CD4-positive, alpha-beta T cell treated with Interleukin-15 for 1 hour (primary cell): ENCODE measurements at regions not wholly inside any gene's neighbourhood (a gene's known extent, or its start where the extent isn't known, plus 50 kb on each side); places are given as distances from the start of the nearest gene placed in this dataset.

Source experiments
- DNase-seq: peaks from one replicate; pipeline ENCODE4 v3.0.0-alpha.2; 2020

DNA sequence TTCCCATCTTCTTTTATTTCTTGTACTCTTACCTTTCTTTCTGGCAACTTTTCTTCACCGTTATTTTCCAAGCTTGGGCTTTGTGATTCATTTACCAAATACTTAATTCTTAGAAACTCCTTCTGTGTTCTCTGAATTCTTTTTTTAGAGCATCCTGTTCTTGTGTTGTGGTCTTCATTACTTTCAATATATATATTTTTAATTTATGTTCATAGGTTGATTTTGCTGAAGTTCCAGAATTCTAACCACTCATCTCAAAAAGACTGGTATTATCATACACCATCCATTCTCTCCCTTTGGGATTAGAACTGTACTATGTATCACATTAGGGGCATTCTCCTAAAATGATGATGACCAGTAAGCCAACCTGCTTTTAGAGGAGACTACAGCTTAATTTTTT lies 362.3 kb upstream of the CBLB start:
- no peak for DNase-seq

DNA sequence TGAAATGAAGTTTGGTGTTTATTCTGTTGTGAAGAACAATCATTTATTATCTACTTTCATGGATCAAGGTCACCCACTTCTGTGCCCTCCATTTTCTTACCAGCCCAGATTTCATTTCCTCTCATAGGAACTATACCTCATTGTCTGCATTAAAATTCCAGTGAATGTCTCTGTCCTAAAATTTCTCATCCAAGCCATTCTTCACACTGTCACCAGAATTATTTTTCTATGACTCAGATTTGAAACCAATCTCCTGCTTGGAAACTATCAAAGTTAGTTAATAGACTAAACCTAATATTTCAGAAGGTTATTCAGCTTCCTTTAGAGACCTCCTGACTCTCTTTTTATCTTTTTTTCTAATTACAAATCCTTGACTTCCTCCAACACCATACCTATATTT lies 364.1 kb upstream of the CBLB start:
- no peak for DNase-seq

DNA sequence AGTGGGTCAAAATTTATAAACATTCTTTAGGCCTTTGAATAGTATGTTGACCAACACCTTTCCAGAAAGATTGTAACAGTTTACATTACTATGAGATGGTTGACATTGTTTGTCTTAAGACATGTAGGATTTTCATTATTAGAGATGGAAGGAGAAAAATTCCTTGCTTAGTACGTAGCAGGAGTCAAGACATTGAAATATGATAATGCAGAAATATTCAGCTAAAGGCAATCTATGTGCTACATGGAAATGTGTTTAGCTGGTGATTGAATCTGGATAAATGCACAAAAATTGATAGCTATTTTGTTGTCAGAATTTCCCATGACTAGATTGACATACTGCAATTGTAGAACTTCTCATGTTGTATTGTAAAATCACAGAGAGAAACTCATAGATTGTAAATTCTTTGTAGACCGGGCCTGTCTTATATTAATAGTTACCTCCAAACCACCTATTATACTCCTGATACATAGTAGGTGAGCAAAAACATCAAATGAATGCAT lies 370.4 kb upstream of the CBLB start:
- no peak for DNase-seq

DNA sequence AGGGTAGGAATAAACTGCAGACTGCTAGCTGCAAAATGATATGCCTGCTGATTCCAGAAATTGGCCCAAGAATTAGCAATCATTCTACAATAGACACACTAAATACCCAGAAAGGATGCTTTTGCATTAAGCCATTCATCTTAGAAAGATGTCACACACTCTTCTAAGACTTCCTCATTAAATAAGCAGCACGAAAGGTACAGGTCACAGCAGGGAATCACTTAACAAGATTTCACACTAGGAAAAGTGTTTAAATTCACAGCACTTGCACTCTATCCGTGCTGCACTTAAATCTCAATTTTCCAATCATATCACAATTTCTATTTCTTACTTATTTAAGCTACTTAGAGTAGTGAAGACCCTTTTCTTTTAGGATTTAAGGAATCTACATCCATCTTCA lies 372.8 kb upstream of the CBLB start:
- no peak for DNase-seq

DNA sequence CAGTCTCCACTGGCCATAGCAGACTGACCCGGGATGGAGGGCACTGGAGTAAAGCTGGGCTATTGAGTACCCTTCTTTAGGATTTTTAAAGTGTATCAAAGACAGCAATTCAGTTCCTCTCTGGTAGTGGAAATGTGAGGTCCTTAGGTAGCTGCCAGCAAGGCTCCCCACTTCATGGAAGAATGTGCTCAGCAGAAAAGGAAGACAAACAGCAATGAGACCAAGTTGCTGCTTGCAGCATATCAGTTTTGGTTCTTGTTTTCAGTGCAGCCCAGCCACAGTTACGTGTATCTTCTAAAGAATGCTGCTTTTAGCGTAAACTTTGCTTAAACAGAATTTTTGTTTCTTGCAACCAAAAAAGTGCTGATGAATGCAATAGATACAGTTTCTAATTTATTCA lies 374.0 kb upstream of the CBLB start:
- no peak for DNase-seq

DNA sequence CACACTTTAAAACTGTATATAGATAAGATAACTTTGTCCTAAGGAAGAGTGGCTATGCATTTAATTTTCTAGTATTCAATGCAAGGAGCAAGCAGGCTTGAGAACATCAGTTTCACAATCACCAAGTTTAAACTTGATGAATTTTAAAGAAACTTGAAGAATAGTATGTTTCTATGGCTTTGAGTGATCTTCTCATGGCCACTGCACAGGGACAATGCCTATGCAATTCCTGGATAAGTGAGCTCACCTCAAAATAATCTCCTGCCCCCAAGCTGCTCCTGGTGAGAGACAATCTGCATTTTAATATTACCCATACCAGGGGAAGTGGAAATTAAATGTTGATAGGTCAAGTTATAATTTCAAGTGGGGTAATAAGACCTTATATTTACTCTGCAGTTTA lies 376.6 kb upstream of the CBLB start:
- DNase-seq = no peak

DNA sequence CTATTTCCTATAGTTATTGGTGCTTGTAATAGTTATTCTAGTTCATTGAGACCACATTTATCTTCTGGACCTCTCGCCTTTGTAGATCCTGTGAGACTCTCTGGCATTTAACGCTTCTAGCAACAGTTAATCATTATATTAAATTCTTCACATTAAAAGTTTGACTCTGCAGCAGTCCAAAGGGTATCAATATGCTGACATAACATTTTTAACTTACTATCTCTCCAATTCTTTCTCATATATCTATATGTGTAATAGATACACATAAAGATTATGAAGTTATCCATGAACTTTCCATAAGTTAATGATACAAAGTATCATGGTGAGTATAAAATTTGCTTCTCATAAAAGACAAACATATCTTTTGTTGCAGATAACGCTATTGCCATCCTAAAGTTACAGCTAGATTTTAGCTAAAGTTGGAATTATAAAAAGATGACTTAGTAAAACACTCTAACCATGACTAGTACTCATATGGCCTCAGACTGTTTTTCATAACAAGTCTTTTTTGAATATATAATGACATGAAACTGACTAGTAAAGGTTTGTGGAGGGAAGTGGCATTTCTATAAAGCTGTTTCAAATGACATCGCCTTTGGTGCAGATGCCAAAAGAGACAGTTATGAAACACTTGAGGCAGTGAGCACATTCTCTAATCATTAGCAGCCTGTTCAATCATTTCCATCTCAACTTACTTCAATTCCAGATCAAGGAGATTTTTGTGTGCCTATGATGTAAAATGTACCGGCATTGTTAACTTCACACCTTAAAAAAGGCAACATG lies 379.3 kb upstream of the CBLB start:
- DNase-seq = no peak

DNA sequence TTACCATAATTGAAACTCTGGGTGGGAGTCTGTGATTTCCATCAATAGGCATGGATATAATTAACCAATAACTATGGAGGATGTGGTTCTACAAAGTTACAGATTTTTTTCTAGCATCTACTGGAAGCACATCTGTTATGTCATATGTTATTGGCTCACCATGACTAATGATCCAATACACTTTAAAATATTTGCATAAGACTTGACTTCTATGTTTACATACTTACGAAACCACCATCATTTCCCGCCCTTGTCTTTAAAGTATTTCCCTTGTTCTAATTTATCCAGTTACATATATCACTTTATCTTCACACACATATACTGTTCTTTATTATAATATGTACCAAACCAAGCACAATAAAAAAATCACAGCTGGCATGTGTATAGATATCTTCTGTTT lies 380.3 kb upstream of the CBLB start:
- DNase-seq = no peak

DNA sequence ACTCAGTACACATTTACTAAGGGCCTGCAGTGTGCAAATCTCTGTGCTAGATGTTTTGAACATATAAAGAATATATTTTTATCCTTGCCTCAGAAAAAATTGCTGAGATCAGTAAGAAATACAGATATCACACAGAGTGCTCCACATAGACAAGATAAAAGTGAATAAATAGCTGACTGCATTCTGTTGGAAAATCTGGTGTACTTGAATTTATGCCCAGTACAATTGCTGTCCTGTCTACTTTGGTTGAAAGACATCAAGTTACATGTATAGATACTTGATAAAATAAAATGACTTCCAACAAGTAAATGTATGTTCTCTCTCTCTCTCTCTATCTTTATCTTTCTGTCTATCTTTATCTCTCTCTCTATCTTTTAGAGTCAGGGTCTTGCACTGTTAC lies 381.2 kb upstream of the CBLB start:
- no peak for DNase-seq

DNA sequence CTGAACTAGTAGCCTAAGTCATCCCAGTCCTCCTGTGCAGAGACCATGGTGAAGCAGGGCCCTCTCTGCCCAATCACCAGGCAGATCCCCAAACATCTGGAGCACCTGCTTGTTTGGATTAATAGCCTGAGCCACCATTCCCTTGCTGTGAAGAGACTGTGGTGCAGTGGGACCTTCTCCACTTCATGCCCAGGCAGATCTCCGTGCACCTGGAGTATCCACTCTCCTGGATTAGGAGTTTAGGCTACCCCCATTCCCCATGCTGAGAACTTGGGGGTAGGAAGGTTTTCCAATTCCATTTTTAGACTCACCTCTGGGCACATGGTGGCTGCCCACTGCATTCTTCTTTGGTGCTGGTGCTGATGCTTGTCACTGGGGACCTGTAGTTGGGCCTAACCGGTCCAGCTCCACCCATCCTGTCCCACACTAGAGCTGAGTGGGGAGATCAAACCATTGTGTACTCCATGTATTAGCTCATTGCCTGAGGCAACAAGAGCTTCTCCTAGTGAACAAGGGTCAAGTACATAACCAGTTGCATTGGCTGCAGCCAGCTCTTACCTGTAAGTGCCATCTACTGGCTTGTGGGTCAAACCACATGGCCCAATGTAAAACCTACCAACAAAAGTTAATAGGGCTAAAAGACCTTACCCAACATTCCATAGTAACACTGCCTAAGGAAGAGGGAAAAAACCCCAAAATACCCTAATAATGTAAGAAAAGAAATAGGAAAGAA lies 382.5 kb upstream of the CBLB start:
- DNase-seq = no peak

DNA sequence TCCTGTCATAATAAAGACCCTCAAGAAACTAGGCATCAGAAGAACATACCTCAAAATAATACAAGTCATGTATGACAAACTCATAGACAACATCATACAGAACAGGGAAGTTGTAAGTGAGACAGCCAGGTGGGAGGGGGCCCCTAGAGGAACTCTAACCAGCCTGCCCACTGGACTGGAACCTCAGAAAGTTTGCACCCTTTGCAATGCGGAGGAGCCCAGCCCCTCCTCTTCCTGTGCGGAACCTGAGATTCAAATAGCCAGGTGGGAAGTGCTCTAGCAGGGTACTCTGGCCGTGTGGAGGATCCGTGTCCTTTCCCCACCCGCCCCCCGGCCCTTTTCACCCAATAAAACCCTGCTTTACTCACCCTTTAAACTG lies 387.0 kb upstream of the CBLB start:
- peak; percentile 64 for DNase-seq

DNA sequence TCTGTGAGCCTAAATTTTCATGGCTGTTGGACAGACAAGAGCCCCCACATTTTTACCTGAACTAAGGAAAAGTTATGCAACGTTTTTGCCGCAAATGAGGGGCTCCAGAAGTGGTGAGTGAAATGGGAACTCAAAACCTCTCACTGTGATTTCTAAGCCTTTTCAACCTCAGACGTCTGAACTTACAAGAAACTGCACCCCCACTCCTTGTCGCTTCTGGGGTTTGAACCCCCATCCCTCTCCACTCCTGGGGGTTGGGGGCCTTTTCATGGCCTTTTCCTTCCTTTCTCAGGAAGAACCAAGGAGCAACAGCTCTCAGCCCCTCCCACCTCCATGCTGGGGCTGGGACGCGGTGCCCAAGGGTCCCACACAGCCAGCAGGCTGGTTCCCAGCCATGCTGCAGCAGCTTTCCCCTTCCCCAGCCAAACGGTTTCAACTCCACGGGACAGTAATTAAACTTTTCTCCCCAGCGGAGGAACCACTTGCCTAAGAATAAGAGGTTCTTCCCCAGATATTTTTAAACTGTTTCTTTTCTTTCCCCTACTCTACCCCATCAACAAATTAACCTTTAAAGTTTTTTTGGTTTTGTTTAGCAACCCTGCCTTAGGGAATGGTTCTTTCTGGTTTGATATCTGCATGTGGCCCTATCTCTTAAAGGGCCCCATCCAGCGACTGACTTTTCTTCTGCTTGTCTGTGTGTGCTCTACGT lies 387.6 kb upstream of the CBLB start:
- DNase-seq = no peak

DNA sequence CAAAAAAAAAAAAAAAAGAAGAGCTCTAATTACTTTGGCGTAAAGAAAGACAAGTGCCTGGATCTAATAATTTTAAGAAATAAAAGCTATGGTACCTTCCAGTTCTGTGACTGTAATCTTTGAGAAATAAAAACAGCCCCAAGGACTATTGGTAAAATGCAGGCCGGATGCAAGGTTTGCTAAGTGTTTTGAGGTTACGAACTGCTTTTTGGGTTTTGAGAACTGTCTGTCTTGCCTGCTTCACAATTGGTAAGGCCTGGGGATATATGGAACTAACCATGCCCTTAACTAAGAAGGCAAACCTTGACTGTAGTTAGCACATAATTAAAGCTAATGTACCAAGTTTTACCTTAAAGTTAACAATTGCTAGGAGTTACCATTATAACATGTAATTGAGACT lies 388.4 kb upstream of the CBLB start:
- no peak for DNase-seq

DNA sequence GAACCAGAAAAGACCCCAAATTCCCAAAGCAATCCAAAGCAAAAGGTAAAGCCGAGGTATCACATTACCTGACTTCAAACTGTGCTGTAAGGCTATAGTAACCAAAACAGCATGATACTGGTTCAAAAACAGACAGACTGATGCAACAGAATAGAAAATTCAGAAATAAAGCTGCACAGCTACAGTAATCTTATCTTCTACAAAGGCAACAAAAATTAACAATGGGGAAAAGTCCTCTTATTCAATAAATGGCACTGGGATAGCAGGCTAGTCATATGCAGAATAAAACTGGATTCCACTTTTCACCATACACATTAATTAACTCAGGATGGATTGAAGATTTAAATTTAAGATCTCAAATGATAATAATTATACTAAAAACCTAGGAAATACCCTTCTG lies 392.6 kb upstream of the CBLB start:
- DNase-seq = no peak

DNA sequence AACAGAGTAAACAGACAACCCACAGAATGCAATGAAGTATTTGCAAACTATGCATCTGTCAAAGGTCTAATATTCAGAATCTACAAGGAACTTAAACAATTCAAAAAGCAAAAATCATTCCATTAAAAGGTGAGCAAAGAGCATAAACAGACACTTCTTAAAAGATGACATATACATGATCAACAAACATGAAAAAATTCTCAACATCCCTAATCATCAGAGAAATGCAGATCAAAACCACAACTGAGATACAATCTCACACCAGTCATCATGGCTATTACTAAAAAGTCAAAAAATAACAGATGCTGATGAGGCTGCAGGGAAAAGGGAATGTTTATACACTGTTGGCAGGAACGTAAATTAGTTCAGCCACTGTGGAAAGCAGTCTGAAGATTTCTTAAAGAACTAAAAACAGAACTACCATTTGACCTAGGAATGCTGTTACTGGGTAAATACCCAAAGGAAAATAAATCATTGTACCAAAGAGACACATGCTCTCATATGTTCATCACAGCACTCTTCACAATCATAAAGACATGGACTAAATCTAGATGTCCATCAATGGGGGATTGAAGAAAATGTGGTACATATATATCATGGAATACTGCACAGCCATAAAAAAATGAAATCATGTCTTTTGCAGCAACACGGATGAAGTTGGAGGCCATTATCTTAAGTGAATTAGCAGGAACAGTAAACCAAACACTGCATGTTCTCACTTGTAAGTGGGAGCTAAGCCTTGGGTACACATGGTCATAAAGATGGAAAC lies 393.3 kb upstream of the CBLB start:
- DNase-seq = no peak

DNA sequence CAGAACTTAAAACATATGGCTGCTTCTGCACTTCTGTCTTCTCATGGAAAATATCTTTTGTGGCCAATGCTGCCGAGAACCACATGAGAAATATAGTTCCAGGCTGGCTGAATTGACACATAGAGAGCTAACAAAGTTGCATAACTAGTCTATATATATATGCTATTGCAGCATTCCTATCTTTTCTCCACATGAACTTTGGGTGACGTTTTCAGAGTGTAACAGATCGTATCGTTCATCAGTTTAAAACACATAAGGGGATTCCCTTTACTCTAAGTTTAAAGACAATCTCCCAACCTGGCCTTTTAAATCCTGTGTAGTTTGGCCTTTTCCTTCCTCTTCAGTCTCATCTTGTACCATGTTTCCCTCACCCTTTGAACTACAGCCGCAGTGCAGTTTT lies 394.2 kb upstream of the CBLB start:
- DNase-seq = no peak

DNA sequence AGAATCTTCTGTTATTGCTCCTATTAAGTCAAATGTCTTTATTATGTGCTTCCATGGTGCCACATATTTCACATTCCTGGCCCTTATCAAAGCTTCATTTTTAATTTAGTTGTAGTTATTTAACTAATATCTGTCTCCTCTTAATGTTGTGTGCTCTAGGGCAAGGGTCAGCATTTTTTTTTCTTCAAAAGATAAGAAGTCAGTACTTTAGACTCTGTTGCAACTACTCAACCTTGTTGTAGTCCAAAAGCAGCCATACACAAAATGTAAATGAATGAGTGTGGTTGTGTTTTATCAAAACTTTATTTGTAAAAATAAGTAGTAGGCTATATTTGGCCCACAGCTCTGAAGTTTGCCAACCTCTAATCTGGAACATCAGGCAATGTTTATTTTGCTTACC lies 394.7 kb upstream of the CBLB start:
- no peak for DNase-seq

DNA sequence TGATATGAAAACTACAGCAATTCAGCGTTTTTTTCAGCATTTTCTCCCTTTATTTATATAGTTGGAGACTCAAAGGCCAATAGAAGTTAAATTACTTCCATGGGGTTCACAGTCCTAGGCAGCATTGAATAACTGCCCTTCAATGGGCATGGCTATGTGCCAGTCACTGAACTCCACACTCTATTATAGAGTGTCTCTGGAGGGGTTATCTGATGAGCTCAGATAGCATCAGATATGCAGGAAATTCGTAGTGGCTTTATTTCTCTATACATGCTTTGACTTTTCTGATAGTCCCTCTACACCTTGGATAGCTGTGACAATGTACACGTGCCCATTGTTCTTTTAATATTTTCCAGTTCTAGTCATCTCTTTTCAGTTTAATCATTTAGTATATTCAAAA lies 396.9 kb upstream of the CBLB start:
- DNase-seq = no peak

DNA sequence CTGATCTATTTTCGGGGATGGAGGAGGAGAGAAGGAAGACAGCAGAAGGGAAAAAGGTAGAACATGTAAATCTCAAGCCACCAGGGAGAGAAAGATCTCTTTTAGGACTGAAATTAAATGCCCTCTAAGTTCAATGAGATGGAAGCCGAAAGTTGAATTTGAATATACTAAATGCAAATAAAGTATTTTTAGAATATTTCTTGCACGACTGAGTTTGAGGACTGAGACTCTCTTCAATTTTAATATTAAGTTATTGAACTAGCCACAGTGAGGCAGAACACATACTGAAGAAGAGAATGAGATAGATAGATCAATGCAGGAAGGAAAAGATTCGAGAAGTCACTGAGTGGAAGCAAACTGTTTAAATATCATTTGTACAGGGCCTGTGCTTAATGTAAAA lies 399.9 kb upstream of the CBLB start:
- no peak for DNase-seq

DNA sequence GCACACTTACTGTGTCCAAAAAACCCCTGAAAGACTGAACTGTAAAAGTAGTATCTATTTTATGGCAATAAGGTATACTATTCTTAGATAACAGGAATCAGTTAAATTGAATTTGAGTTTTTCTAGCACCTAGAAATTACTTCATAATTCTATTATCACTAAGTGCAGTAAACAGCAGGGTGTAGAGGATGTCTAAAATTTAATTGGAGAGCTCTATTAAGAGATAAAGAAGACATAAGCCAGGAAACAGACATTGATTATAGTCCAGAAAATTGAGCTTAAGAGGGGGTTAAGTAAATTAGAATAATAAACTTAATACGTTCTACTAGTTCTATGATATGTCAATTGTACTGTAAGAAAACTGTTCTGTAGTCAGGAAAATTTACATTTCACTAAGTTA lies 403.5 kb upstream of the CBLB start:
- no peak for DNase-seq

DNA sequence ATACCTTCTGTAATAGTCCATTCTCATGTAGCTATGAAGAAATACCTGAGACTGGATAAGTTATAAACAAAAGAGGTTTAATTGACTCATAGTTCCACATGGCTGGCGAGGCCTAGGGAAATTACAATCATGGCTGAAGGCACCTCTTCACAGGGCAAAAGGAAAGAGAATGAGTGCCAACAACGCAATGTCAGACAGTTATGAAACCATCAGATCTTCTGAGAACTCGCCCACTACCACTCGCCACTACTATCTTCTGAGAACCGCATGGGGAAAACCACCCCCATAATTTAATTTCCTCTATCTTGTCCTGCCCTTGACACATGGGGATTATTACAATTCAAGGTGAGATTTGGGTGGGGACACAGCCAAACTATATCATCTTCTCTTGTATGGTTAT lies 406.8 kb upstream of the CBLB start:
- no peak for DNase-seq

DNA sequence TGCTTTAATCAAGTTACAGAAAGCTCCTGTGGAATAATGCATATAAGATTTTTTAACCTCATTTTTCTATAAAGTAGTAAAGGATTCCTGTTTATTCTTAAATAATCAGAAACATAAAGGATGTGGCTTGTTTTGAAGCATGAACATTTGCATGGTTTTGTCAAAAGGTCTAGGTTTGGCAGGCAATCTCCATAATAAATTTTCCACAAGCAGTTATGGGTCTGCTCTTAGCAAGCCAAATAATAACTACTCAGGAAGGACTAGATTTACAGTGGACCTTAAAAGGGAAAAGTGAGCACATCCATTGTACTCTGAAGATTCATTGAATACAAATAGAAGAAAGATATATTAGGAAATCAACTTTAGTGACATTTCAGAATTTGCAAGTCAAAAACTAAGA lies 407.3 kb upstream of the CBLB start:
- DNase-seq = no peak
